Nephron progenitor cell (in vitro differentiated cells): ENCODE measurements at regions not wholly inside any gene's neighbourhood (a gene's known extent, or its start where the extent isn't known, plus 50 kb on each side); places are given as distances from the start of the nearest gene placed in this dataset.

ENCODE experiments used
- DNase-seq: peaks from one replicate; pipeline ENCODE4 v3.0.0; 2021
- H3K27ac Mint-ChIP-seq: 2 replicates; pipeline ENCODE4 v1.8.0; 2021; ENCODE audit warnings: mild to moderate bottlenecking, moderate library complexity, mixed read lengths
- H3K27me3 Mint-ChIP-seq: 2 replicates; pipeline ENCODE4 v1.8.0; 2021; ENCODE audit warnings: mild to moderate bottlenecking, low read depth, mixed read lengths; ENCODE audit not compliant: poor library complexity
- H3K36me3 Mint-ChIP-seq: 2 replicates; pipeline ENCODE4 v1.8.0; 2021; ENCODE audit warnings: low read depth, mixed read lengths
- H3K4me1 Mint-ChIP-seq: 2 replicates; pipeline ENCODE4 v1.8.0; 2021; ENCODE audit warnings: mixed read lengths
- H3K4me3 Mint-ChIP-seq: 2 replicates; pipeline ENCODE4 v1.8.0; 2021; ENCODE audit warnings: mild to moderate bottlenecking, moderate library complexity, mixed read lengths
- H3K9me3 Mint-ChIP-seq: 2 replicates; pipeline ENCODE4 v1.8.0; 2021; ENCODE audit warnings: mild to moderate bottlenecking, moderate library complexity, mixed read lengths
- CTCF ChIP-seq: fragments of 200-600 bp; sonication (generic); IDR thresholded peaks from 2 replicates; pipeline ENCODE4 v1.5.0; 2021; ENCODE audit warnings: antibody characterized with exemption

DNA sequence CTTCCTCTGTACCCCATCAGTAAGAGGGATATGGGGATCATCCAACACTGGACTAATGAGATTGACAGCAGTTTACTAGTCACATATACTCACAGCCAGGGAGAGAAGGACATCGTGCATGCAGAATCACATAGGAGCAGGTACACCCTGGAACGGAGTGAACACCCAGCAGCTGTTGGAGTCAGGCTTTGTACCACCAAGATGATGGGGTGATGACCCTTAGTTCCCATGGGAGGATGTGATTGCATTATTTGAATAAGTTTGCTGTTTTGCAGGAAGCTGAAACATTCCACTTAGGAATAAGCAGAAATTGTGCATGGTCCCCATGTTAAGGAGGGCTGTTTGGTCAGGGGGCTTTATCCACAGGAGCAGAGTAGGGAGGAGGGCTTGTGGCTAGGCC lies 482.7 kb upstream of the PDZRN3 start:
- Mint-ChIP-seq H3K4me1 (no peaks in the 10 kb centered on the region), H3K4me3 (no peak overlapping the region), H3K36me3 (no peaks in the 10 kb centered on the region), H3K27ac (no peak overlapping the region), H3K9me3 (no peaks in the 10 kb centered on the region), H3K27me3 (peaks cover 11% of the 10 kb centered on the region)
- no peak for DNase-seq
- TF ChIP-seq CTCF = no peak

DNA sequence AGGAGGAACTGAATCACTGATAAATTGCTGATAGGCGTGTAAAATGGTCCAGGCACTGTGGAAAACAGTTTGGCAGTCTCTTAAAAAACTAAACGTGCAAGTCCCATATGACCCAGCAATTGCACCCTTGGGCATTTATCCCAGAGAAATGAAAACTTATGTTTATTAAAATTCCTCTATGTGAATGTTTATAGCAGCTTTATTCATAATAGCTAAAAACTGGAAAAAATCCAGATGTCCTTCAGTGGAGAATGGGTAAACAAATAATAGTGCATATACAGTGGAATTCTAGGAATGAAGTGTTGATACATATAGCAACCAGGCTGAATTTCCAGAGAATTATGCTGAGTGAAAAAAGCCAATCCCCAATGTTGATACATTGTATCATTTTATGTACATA lies 482.2 kb upstream of the PDZRN3 start:
- Mint-ChIP-seq H3K9me3 (no peaks in the 10 kb centered on the region), H3K27ac (no peak overlapping the region), H3K36me3 (no peaks in the 10 kb centered on the region), H3K27me3 (peaks cover 11% of the 10 kb centered on the region), H3K4me3 (no peak overlapping the region), H3K4me1 (no peaks in the 10 kb centered on the region)
- TF ChIP-seq CTCF = no peak
- DNase-seq = no peak

GRCh38 chr3:74091204-74091603 lies 466.5 kb upstream of the PDZRN3 start:
- no peak for TF ChIP-seq CTCF
- Mint-ChIP-seq H3K9me3 (no peaks in the 10 kb centered on the region), H3K27me3 (peaks cover 4% of the 10 kb centered on the region), H3K27ac (no peak overlapping the region), H3K4me1 (peaks cover 21% of the 10 kb centered on the region), H3K36me3 (no peaks in the 10 kb centered on the region), H3K4me3 (no peak overlapping the region)
- no peak for DNase-seq

DNA sequence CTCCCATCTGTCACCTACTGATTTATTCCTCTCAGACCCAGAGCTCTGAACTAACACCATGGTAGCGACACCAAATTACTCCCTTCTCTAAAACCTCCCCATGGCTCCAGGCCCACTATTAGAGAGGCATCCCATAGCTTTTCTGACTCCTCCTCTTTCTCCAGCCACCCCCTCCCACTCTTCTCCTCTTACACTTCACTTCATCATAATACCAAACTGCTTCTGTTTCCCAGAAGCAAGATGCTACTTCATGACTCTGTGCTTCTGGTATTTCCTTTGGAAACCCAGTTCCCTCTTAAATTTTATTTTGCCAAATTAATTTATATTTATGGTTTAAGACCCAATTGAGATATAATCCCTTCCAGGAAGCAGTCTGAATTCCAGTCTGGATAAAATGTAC lies 465.1 kb upstream of the PDZRN3 start:
- no peaks in the 10 kb centered on the region for H3K27me3 Mint-ChIP-seq
- H3K9me3 Mint-ChIP-seq = no peaks in the 10 kb centered on the region
- no peaks in the 10 kb centered on the region for H3K36me3 Mint-ChIP-seq
- no peak for DNase-seq
- no peak for TF ChIP-seq CTCF
- H3K27ac Mint-ChIP-seq = no peak overlapping the region
- H3K4me3 Mint-ChIP-seq = no peak overlapping the region
- peaks cover 21% of the 10 kb centered on the region for H3K4me1 Mint-ChIP-seq

- no peaks in the 10 kb centered on the region for H3K36me3 Mint-ChIP-seq
- peaks cover 40% of the 10 kb centered on the region for H3K4me1 Mint-ChIP-seq
- DNase-seq = no peak
Measured at GRCh38 chr3:74080056-74080461, 455.3 kb upstream of the PDZRN3 start.

More at GRCh38 chr3:74080056-74080461, 455.3 kb upstream of the PDZRN3 start:
- no peak for TF ChIP-seq CTCF
- no peak overlapping the region for H3K27ac Mint-ChIP-seq
- no peak overlapping the region for H3K4me3 Mint-ChIP-seq
- H3K9me3 Mint-ChIP-seq = no peaks in the 10 kb centered on the region
- H3K27me3 Mint-ChIP-seq = peaks cover 8% of the 10 kb centered on the region
